ENCODE measurements at regions not wholly inside any gene's neighbourhood (a gene's known extent, or its start where the extent isn't known, plus 50 kb on each side); places are given as distances from the start of the nearest gene placed in this dataset.

DNA sequence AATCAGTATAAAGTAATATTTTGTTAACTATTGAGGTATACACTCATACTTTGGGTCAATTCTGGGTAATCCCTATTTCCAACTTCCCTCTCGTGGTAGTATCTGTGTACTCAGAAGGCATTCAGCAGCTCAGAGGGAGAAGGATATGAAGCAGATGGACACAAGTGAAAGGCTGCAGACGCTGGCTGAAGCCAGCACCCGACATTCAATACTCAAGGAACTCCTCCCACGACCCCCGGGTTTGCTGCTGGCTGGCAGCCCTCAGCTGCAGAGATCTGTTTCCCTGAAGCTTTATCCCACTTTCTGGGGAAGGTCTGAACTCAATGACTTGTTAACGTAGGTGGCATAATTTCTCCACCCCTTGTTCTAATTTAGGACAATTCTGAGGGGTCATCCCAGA, 847.3 kb upstream of the SOX11 start:
- Histone ChIP-seq H4K20me1 (ENCODE audit: insufficient read depth, low read length, poor library complexity, severe bottlenecking) (no peaks in the 10 kb centered on the region), H3K9me2 (replicated peaks; ENCODE audit: low read depth, low read length) (no peaks in the 10 kb centered on the region), H3K36me3 (ENCODE audit: insufficient read depth, low read length) (no peaks in the 10 kb centered on the region), H3F3A (ENCODE audit: low read depth) (no peaks in the 10 kb centered on the region), H3K9ac (ENCODE audit: low read depth, low read length, poor library complexity, severe bottlenecking) (no peak overlapping the region), H3K4me1 (ENCODE audit: insufficient read depth, low read length, poor library complexity, severe bottlenecking) (no peaks in the 10 kb centered on the region), H3K27me3 (ENCODE audit: insufficient read depth, low read length, poor library complexity, severe bottlenecking) (no peaks in the 10 kb centered on the region), H3K79me2 (ENCODE audit: insufficient read depth, low read length) (no peaks in the 10 kb centered on the region), H3K9me3 (ENCODE audit: insufficient read depth, low read depth, low read length) (no peaks in the 10 kb centered on the region), H2AFZ (ENCODE audit: low read length) (no peak overlapping the region), H3K4me2 (ENCODE audit: low read depth, low read length, poor library complexity, severe bottlenecking) (no peak overlapping the region), H3K4me3 (ENCODE audit: low read length, poor library complexity, severe bottlenecking) (no peak overlapping the region)
- TF ChIP-seq CTCF (conservative IDR thresholded peaks at IDR 0.05; ENCODE audit: low read length) (no peak), EZH2phosphoT487 (IDR thresholded peaks at IDR 0.05; ENCODE audit: borderline replicate concordance) (no peak)

DNA sequence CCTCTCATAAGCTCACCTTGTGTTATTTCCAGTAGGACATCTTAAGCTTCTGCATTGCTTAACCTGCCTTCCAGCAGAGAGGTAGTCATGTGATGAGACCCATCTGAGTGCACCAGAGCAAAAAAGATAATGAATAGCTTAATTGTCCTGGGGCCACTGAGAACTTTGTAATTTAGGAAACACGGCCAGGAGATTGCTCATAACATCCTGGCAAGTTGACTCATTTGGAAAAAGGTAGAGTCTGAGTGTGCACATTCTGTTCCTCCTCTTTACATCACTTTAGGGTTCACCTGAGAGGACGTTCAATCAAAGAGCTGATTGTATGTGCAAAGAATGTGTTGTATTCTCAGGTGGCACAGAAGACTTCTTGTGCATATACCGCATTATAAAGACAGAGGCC, 830.2 kb upstream of the SOX11 start:
- Histone ChIP-seq H3K9me2 (replicated peaks; ENCODE audit: low read depth, low read length) (no peaks in the 10 kb centered on the region), H3K9ac (ENCODE audit: low read depth, low read length, poor library complexity, severe bottlenecking) (no peak overlapping the region), H4K20me1 (ENCODE audit: insufficient read depth, low read length, poor library complexity, severe bottlenecking) (no peaks in the 10 kb centered on the region), H3K4me1 (ENCODE audit: insufficient read depth, low read length, poor library complexity, severe bottlenecking) (no peaks in the 10 kb centered on the region), H2AFZ (ENCODE audit: low read length) (no peak overlapping the region), H3K36me3 (ENCODE audit: insufficient read depth, low read length) (no peaks in the 10 kb centered on the region), H3F3A (ENCODE audit: low read depth) (no peaks in the 10 kb centered on the region), H3K4me2 (ENCODE audit: low read depth, low read length, poor library complexity, severe bottlenecking) (no peak overlapping the region), H3K79me2 (ENCODE audit: insufficient read depth, low read length) (no peaks in the 10 kb centered on the region), H3K9me3 (ENCODE audit: insufficient read depth, low read depth, low read length) (no peaks in the 10 kb centered on the region), H3K27me3 (ENCODE audit: insufficient read depth, low read length, poor library complexity, severe bottlenecking) (no peaks in the 10 kb centered on the region), H3K4me3 (ENCODE audit: low read length, poor library complexity, severe bottlenecking) (no peak overlapping the region)
- TF ChIP-seq CTCF (conservative IDR thresholded peaks at IDR 0.05; ENCODE audit: low read length) = no peak
- no peak for TF ChIP-seq EZH2phosphoT487 (IDR thresholded peaks at IDR 0.05; ENCODE audit: borderline replicate concordance)

DNA sequence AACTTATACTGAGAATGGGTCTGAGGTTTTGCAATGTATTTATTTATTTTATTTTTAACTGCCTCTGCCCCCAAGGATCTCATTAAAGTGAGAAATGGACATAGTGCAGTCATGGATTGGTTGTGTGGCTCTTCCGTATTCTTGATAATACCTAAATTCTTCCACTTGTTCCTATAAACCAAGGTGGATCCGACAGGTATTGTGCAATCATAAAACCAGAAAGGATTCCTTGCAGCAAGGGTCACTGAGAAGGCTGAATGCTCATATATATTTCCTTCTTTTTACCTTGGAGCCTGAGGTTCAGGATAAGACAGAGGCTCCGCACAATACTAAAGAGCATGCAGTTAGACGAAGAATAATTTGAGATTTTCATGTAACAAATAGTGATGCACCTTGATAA, 826.0 kb upstream of the SOX11 start:
- Histone ChIP-seq H3K36me3 (ENCODE audit: insufficient read depth, low read length) (no peaks in the 10 kb centered on the region), H3K4me1 (ENCODE audit: insufficient read depth, low read length, poor library complexity, severe bottlenecking) (no peaks in the 10 kb centered on the region), H3K27me3 (ENCODE audit: insufficient read depth, low read length, poor library complexity, severe bottlenecking) (no peaks in the 10 kb centered on the region), H2AFZ (ENCODE audit: low read length) (no peak overlapping the region), H3K4me2 (ENCODE audit: low read depth, low read length, poor library complexity, severe bottlenecking) (no peak overlapping the region), H3K9me2 (replicated peaks; ENCODE audit: low read depth, low read length) (no peaks in the 10 kb centered on the region), H3F3A (ENCODE audit: low read depth) (no peaks in the 10 kb centered on the region), H3K9ac (ENCODE audit: low read depth, low read length, poor library complexity, severe bottlenecking) (no peak overlapping the region), H3K4me3 (ENCODE audit: low read length, poor library complexity, severe bottlenecking) (no peak overlapping the region), H3K79me2 (ENCODE audit: insufficient read depth, low read length) (no peaks in the 10 kb centered on the region), H4K20me1 (ENCODE audit: insufficient read depth, low read length, poor library complexity, severe bottlenecking) (no peaks in the 10 kb centered on the region), H3K9me3 (ENCODE audit: insufficient read depth, low read depth, low read length) (no peaks in the 10 kb centered on the region)
- TF ChIP-seq CTCF (conservative IDR thresholded peaks at IDR 0.05; ENCODE audit: low read length) = no peak
- no peak for TF ChIP-seq EZH2phosphoT487 (IDR thresholded peaks at IDR 0.05; ENCODE audit: borderline replicate concordance)
